Mucosa of stomach (tissue), 1 donor: ENCODE measurements at regions not wholly inside any gene's neighbourhood (a gene's known extent, or its start where the extent isn't known, plus 50 kb on each side); places are given as distances from the start of the nearest gene placed in this dataset.

ENCODE experiments used
- H3K27me3 ChIP-seq: one replicate; pipeline ENCODE4 v1.7.0; 2013; ENCODE audit warnings: mild to moderate bottlenecking, low read length; ENCODE audit not compliant: control insufficient read depth, insufficient read depth
- H3K36me3 ChIP-seq: one replicate; pipeline ENCODE4 v1.7.0; 2013; ENCODE audit warnings: low read length; ENCODE audit not compliant: control insufficient read depth, insufficient read depth
- H3K4me1 ChIP-seq: one replicate; pipeline ENCODE4 v1.7.0; 2013; ENCODE audit warnings: mild to moderate bottlenecking, low read length; ENCODE audit not compliant: control insufficient read depth, insufficient read depth
- H3K4me3 ChIP-seq: one replicate; pipeline ENCODE4 v1.7.0; 2013; ENCODE audit warnings: low read length
- H3K9ac ChIP-seq: one replicate; pipeline ENCODE4 v1.7.0; 2013; ENCODE audit warnings: mild to moderate bottlenecking, low read length, moderate library complexity
- H3K9me3 ChIP-seq: one replicate; pipeline ENCODE4 v1.7.0; 2013; ENCODE audit warnings: mild to moderate bottlenecking, low read length, moderate library complexity; ENCODE audit not compliant: control insufficient read depth
- donor health status: Pancreatic carcinoma.

GRCh38 chr14:81871706-81872105 lies 338.1 kb upstream of the SEL1L start:
- Histone ChIP-seq H3K9me3 (no peaks in the 10 kb centered on the region), H3K27me3 (no peaks in the 10 kb centered on the region), H3K4me3 (no peak overlapping the region), H3K36me3 (no peaks in the 10 kb centered on the region), H3K4me1 (no peaks in the 10 kb centered on the region), H3K9ac (no peak overlapping the region)

GRCh38 chr14:81884382-81884781 lies 350.7 kb upstream of the SEL1L start:
- H3K4me3 ChIP-seq, result no peak overlapping the region
- no peaks in the 10 kb centered on the region for H3K36me3 ChIP-seq
- H3K27me3 ChIP-seq, result no peaks in the 10 kb centered on the region
- no peak overlapping the region for H3K9ac ChIP-seq
- no peaks in the 10 kb centered on the region for H3K9me3 ChIP-seq
- H3K4me1 ChIP-seq, result no peaks in the 10 kb centered on the region

- H3K9me3 ChIP-seq, result no peaks in the 10 kb centered on the region
- no peak overlapping the region for H3K4me3 ChIP-seq
- H3K27me3 ChIP-seq, result no peaks in the 10 kb centered on the region
- H3K4me1 ChIP-seq, result no peaks in the 10 kb centered on the region
- no peak overlapping the region for H3K9ac ChIP-seq
- no peaks in the 10 kb centered on the region for H3K36me3 ChIP-seq
Measured at GRCh38 chr14:81886588-81886987, 352.9 kb upstream of the SEL1L start.

DNA sequence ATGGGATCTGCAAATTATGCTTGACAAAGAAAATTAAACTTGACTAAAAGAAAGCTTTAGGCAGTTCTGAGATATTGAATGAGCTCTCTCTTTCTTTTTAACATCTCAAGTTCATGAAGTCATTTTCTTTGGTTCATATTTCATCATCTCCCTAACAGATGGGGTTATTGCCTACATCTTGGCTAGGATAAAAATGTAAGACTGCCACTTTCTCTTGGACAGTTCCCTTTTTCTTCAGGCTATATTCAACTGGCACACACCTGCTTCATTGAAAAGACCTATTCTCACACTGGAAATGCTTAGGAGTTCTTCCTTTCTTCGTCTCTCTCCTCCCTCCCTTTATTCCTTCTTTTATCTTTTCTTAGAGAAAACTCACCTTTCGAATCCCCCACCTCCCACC lies 355.9 kb upstream of the SEL1L start:
- no peaks in the 10 kb centered on the region for H3K9me3 ChIP-seq
- H3K9ac ChIP-seq, result no peak overlapping the region
- no peak overlapping the region for H3K4me3 ChIP-seq
- no peaks in the 10 kb centered on the region for H3K36me3 ChIP-seq
- no peaks in the 10 kb centered on the region for H3K27me3 ChIP-seq
- H3K4me1 ChIP-seq, result no peaks in the 10 kb centered on the region

DNA sequence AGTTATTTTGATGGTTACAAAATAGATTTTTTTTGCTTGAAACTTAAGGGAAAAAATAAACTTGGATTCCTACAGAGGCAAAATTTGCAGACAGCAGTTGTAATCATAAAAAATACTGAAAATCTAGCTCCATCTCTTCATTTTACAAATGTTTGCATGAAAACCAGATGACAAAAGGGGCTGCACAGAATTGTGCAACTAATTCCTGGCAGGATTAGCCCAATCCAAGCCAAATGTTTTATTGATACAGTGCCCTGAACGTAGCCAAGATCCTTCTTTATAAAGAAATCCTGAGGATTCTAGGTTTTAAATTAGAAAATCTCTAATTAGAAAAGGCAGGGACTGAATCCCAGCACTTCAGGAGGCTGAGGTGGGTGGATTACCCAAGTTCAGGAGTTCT lies 356.4 kb upstream of the SEL1L start:
- Histone ChIP-seq H3K9ac (no peak overlapping the region), H3K27me3 (no peaks in the 10 kb centered on the region), H3K4me1 (no peaks in the 10 kb centered on the region), H3K9me3 (no peaks in the 10 kb centered on the region), H3K4me3 (no peak overlapping the region), H3K36me3 (no peaks in the 10 kb centered on the region)

DNA sequence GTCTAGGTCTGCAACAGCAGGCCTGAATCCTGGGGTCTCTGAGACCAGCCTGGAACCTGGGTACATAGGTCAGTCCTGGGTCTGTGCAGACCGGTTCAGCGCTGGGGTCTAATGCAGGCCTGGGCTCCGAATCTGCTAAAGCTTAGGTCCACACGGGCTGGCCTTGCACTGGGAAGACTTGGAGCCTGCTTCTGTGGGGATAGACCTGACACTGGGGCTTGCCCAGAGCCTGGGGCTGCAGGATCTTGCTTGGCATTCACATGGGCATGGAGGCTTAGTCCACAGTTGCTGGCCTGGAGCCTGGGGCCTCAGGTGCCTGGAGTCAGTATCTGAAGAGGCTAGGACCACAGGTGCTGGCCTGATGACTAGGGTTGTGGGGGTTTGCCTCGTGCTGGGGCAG lies 369.8 kb upstream of the SEL1L start:
- Histone ChIP-seq H3K27me3 (no peaks in the 10 kb centered on the region), H3K4me3 (no peak overlapping the region), H3K36me3 (no peaks in the 10 kb centered on the region), H3K4me1 (no peaks in the 10 kb centered on the region), H3K9ac (no peak overlapping the region), H3K9me3 (no peaks in the 10 kb centered on the region)

DNA sequence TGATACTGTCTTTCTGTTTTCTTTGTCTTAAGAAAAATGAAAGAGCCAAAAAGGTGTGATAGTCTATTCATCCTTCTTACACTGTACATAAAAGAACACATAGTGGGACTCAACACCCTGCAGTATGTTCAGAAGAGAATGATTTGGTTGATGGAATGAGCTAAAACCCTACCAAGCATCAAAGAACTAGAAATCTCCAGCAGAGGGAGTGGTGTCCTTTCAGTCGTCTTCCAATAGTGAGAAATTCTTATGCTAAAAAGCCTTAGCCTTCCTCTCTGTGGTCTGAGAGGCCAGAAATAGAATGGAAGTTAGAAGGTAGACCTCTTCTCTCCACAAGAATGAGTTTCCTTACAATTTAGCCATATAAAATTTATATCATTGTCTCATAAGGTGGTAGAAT lies 393.4 kb upstream of the SEL1L start:
- no peaks in the 10 kb centered on the region for H3K4me1 ChIP-seq
- no peaks in the 10 kb centered on the region for H3K36me3 ChIP-seq
- H3K9me3 ChIP-seq, result no peaks in the 10 kb centered on the region
- H3K9ac ChIP-seq, result no peak overlapping the region
- no peaks in the 10 kb centered on the region for H3K27me3 ChIP-seq
- no peak overlapping the region for H3K4me3 ChIP-seq

GRCh38 chr14:81931828-81932227 lies 398.2 kb upstream of the SEL1L start:
- H3K4me3 ChIP-seq, result no peak overlapping the region
- H3K9me3 ChIP-seq, result no peaks in the 10 kb centered on the region
- H3K27me3 ChIP-seq, result no peaks in the 10 kb centered on the region
- H3K9ac ChIP-seq, result no peak overlapping the region
- H3K4me1 ChIP-seq, result no peaks in the 10 kb centered on the region
- H3K36me3 ChIP-seq, result no peaks in the 10 kb centered on the region

DNA sequence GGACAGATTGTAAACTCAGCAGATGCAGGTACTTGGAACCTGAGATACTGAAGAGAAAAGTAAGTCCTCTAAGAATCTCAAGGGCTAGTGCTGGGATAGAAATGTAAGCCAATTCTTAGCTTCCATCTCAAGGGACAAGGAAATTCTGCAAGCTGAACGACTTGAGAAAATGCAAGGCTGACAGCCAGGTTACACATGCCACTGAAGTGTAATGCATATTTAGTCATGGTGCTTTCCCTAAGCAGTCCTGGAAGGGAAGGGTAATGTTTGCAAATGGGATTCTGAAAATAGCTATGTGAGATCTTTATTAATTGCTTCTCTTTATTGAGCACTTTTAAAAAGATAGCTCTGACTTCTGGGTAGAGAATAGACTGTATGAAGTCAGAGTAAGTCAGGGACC lies 402.7 kb upstream of the SEL1L start:
- H3K9ac ChIP-seq, result no peak overlapping the region
- no peak overlapping the region for H3K4me3 ChIP-seq
- H3K9me3 ChIP-seq, result no peaks in the 10 kb centered on the region
- H3K36me3 ChIP-seq, result no peaks in the 10 kb centered on the region
- H3K27me3 ChIP-seq, result no peaks in the 10 kb centered on the region
- H3K4me1 ChIP-seq, result no peaks in the 10 kb centered on the region

DNA sequence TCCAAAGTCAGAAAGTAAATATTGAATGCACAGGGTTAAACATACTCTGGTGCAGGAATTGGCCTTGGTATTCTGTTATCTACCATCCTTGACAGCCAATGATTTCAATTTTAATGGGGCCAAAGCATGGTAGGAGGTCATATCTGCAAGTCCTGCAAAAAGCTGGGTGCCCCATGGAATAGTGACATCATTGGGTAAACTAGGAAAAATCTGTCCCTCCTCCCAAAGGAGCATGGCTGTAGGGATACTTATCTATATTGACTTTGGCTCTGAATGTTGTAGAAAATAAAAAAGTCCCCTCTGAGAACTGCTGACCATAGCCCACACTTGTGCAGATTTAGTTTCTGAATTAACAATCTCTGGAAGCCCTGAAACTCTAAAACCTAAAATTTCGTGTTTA lies 403.2 kb upstream of the SEL1L start:
- Histone ChIP-seq H3K9me3 (no peaks in the 10 kb centered on the region), H3K4me1 (no peaks in the 10 kb centered on the region), H3K27me3 (no peaks in the 10 kb centered on the region), H3K4me3 (no peak overlapping the region), H3K9ac (no peak overlapping the region), H3K36me3 (no peaks in the 10 kb centered on the region)

DNA sequence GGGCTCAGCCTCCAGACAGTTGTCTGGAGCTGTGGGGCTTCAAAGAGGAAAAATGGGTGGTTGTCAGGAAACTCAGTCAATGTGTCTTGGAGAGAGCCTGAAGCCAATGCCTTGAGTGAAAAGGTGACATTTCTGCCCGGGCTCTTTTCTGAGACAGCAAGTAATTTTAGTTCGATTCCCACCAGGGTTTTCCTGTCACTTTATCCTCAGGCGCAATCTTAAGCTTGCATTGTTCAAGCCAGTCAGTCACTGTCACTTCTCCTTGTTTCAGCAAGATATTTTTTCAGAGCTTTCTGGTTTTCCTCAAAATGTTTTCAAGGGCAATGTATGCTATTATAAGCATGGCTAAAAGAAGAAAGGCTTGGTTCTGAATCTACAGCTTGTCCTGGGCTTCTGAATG lies 404.7 kb upstream of the SEL1L start:
- H3K9me3 ChIP-seq, result no peaks in the 10 kb centered on the region
- H3K4me1 ChIP-seq, result no peaks in the 10 kb centered on the region
- H3K36me3 ChIP-seq, result no peaks in the 10 kb centered on the region
- no peak overlapping the region for H3K9ac ChIP-seq
- no peak overlapping the region for H3K4me3 ChIP-seq
- H3K27me3 ChIP-seq, result no peaks in the 10 kb centered on the region

DNA sequence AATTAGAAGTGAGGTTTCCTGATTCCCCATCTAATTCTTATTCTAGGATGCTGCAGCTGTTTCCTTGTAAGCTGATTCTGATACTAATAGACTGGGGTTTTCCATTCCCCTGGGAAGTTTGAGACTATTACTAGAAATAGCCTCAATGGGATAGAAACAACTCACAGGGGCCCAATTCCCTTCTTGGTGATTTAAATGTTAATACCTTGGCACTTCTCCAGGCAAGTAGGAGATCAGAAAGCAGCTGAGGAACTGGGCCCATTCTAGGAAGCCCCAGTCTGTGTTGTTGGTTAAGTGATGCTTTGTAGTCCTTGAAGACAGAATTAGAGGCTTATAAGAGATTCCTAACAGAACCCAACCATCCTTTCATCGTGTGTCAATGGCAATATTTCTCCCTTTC lies 407.0 kb upstream of the SEL1L start:
- H3K9me3 ChIP-seq, result no peaks in the 10 kb centered on the region
- H3K36me3 ChIP-seq, result no peaks in the 10 kb centered on the region
- no peak overlapping the region for H3K4me3 ChIP-seq
- no peak overlapping the region for H3K9ac ChIP-seq
- no peaks in the 10 kb centered on the region for H3K27me3 ChIP-seq
- no peaks in the 10 kb centered on the region for H3K4me1 ChIP-seq

- no peak overlapping the region for H3K4me3 ChIP-seq
- H3K9ac ChIP-seq, result no peak overlapping the region
- no peaks in the 10 kb centered on the region for H3K4me1 ChIP-seq
- no peaks in the 10 kb centered on the region for H3K36me3 ChIP-seq
- H3K27me3 ChIP-seq, result no peaks in the 10 kb centered on the region
- no peaks in the 10 kb centered on the region for H3K9me3 ChIP-seq
Measured at GRCh38 chr14:81942071-81942470, 408.4 kb upstream of the SEL1L start.
